OCI-LY1 (cell line): ENCODE measurements at regions not wholly inside any gene's neighbourhood (a gene's known extent, or its start where the extent isn't known, plus 50 kb on each side); places are given as distances from the start of the nearest gene placed in this dataset.

ENCODE experiments used
- CTCF ChIP-seq: fragments of 200-600 bp; sonication (generic), shearing (Covaris generic); IDR thresholded peaks from 2 replicates; pipeline ENCODE4 v1.5.1; 2017; ENCODE audit warnings: mild to moderate bottlenecking, antibody characterized with exemption, low read length, moderate library complexity, mixed read lengths
- EZH2 ChIP-seq: fragments of 200-600 bp; sonication (generic), shearing (Covaris generic); IDR thresholded peaks from 2 replicates; pipeline ENCODE4 v1.8.0; 2017; ENCODE audit warnings: borderline replicate concordance, mixed run types, mild to moderate bottlenecking, antibody characterized with exemption, low read length, moderate library complexity, mixed read lengths

- no peak for TF ChIP-seq CTCF
- no peak for TF ChIP-seq EZH2
These were observed 104.0 kb downstream of the MIS18A start for GRCh38 chr21:32174819-32175218.
